SU-DHL-6 (cell line): ENCODE measurements at regions not wholly inside any gene's neighbourhood (a gene's known extent, or its start where the extent isn't known, plus 50 kb on each side); places are given as distances from the start of the nearest gene placed in this dataset.

Experiments used
- EZH2phosphoT487 ChIP-seq: fragments of 200-600 bp; sonication (generic), shearing (Covaris generic); conservative IDR thresholded peaks from 2 replicates; pipeline ENCODE4 v1.6.1; 2018; ENCODE audit warnings: mild to moderate bottlenecking, antibody characterized with exemption, low read length, moderate library complexity, mixed read lengths
- TF ChIP-seq, protein P1 (sequence below): fragments of 200-600 bp; sonication (generic); IDR thresholded peaks from one replicate; pipeline ENCODE4 v1.5.1; 2017; ENCODE audit warnings: antibody characterized with exemption, mild to moderate bottlenecking, low read length, moderate library complexity; ENCODE audit not compliant: insufficient read depth, poor library complexity, severe bottlenecking

DNA sequence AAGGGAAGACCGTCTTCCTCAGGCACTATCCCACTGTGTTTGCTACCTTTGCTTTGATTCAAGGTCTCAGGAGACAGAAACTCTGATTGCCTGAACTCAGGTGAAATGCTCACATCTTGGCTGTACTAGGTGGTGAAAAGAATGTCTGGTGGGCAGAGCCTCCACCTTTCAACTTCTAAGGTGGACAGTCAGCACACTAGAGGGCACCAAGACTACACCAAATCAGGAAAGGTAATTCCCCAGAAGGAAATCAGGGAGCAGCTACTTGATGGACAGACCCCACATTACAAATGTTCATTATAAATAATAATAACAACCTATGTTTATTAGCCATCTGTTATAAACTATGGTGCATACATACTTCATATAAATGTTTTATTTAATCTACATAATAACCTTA, 220.9 kb downstream of the ATG4C start:
- TF ChIP-seq, protein P1, sequence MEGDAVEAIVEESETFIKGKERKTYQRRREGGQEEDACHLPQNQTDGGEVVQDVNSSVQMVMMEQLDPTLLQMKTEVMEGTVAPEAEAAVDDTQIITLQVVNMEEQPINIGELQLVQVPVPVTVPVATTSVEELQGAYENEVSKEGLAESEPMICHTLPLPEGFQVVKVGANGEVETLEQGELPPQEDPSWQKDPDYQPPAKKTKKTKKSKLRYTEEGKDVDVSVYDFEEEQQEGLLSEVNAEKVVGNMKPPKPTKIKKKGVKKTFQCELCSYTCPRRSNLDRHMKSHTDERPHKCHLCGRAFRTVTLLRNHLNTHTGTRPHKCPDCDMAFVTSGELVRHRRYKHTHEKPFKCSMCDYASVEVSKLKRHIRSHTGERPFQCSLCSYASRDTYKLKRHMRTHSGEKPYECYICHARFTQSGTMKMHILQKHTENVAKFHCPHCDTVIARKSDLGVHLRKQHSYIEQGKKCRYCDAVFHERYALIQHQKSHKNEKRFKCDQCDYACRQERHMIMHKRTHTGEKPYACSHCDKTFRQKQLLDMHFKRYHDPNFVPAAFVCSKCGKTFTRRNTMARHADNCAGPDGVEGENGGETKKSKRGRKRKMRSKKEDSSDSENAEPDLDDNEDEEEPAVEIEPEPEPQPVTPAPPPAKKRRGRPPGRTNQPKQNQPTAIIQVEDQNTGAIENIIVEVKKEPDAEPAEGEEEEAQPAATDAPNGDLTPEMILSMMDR = no peak
- no peak for TF ChIP-seq EZH2phosphoT487
